ENCODE measurements at regions not wholly inside any gene's neighbourhood (a gene's known extent, or its start where the extent isn't known, plus 50 kb on each side); places are given as distances from the start of the nearest gene placed in this dataset.

DNA sequence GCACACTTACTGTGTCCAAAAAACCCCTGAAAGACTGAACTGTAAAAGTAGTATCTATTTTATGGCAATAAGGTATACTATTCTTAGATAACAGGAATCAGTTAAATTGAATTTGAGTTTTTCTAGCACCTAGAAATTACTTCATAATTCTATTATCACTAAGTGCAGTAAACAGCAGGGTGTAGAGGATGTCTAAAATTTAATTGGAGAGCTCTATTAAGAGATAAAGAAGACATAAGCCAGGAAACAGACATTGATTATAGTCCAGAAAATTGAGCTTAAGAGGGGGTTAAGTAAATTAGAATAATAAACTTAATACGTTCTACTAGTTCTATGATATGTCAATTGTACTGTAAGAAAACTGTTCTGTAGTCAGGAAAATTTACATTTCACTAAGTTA lies 403.5 kb upstream of the CBLB start:
- no peaks in the 10 kb centered on the region for H3K27me3 Mint-ChIP-seq (ENCODE audit: low read depth)
- peaks cover 6% of the 10 kb centered on the region for H3K9me3 Mint-ChIP-seq
- H3K4me3 Mint-ChIP-seq = no peak overlapping the region
- ATAC-seq = no peak
- peaks cover 17% of the 10 kb centered on the region for H3K4me1 Mint-ChIP-seq (ENCODE audit: low read depth)
- no peaks in the 10 kb centered on the region for H3K36me3 Mint-ChIP-seq (ENCODE audit: insufficient read depth)
- DNase-seq = no peak

DNA sequence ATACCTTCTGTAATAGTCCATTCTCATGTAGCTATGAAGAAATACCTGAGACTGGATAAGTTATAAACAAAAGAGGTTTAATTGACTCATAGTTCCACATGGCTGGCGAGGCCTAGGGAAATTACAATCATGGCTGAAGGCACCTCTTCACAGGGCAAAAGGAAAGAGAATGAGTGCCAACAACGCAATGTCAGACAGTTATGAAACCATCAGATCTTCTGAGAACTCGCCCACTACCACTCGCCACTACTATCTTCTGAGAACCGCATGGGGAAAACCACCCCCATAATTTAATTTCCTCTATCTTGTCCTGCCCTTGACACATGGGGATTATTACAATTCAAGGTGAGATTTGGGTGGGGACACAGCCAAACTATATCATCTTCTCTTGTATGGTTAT lies 406.8 kb upstream of the CBLB start:
- Mint-ChIP-seq H3K9me3 (peaks cover 6% of the 10 kb centered on the region), H3K4me3 (no peak overlapping the region), H3K27me3 (ENCODE audit: low read depth) (no peaks in the 10 kb centered on the region), H3K4me1 (ENCODE audit: low read depth) (peaks cover 22% of the 10 kb centered on the region), H3K36me3 (ENCODE audit: insufficient read depth) (no peaks in the 10 kb centered on the region)
- DNase-seq (no peak), ATAC-seq (peak in 1 of 2 donors; percentile 43)

DNA sequence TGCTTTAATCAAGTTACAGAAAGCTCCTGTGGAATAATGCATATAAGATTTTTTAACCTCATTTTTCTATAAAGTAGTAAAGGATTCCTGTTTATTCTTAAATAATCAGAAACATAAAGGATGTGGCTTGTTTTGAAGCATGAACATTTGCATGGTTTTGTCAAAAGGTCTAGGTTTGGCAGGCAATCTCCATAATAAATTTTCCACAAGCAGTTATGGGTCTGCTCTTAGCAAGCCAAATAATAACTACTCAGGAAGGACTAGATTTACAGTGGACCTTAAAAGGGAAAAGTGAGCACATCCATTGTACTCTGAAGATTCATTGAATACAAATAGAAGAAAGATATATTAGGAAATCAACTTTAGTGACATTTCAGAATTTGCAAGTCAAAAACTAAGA lies 407.3 kb upstream of the CBLB start:
- H3K27me3 Mint-ChIP-seq (ENCODE audit: low read depth) = no peaks in the 10 kb centered on the region
- peaks cover 22% of the 10 kb centered on the region for H3K4me1 Mint-ChIP-seq (ENCODE audit: low read depth)
- no peak for DNase-seq
- no peak for ATAC-seq
- H3K4me3 Mint-ChIP-seq = no peak overlapping the region
- peaks cover 6% of the 10 kb centered on the region for H3K9me3 Mint-ChIP-seq
- no peaks in the 10 kb centered on the region for H3K36me3 Mint-ChIP-seq (ENCODE audit: insufficient read depth)

DNA sequence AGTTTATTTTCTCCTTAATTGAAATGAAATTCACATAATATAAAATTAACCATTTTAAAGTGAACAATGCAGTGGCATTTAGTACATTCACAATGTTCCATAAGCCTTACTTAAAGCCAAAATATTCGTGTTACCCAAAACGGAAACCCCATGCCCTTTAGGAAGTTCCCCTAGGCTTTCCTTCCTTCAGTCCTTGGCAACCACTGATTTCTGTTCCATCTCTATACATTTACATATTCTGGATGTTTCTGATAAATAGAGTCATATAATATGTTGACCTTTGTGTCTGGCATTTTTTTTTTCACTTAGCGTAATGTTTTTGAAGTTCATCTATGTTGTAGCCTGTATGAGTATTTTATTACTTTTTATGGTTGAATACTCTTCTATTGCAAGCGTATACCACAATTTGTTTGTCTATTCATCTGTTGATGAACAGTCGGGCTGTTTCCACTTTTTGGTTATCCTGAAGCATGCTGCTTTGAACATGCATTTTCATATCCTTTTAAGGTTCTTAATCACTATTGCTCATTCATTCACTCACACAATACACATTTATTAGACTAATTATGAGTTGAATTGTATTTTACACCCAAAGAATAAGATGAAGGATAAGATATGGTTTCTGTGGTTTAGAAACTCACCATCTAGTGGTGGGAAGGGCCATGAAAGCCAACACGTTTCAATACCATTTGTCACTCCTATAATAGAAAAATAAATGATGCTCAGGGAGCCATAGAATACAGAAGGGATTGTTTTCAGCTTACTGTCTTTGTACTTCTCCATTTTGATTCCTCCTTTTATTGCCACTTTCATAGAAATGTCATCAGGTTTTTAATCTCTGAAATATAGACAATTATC lies 408.2 kb upstream of the CBLB start:
- ATAC-seq (peak; percentile 32 to 37), DNase-seq (no peak)
- peaks cover 6% of the 10 kb centered on the region for H3K9me3 Mint-ChIP-seq
- H3K36me3 Mint-ChIP-seq (ENCODE audit: insufficient read depth) = no peaks in the 10 kb centered on the region
- no peaks in the 10 kb centered on the region for H3K27me3 Mint-ChIP-seq (ENCODE audit: low read depth)
- no peak overlapping the region for H3K4me3 Mint-ChIP-seq
- peaks cover 22% of the 10 kb centered on the region for H3K4me1 Mint-ChIP-seq (ENCODE audit: low read depth)

DNA sequence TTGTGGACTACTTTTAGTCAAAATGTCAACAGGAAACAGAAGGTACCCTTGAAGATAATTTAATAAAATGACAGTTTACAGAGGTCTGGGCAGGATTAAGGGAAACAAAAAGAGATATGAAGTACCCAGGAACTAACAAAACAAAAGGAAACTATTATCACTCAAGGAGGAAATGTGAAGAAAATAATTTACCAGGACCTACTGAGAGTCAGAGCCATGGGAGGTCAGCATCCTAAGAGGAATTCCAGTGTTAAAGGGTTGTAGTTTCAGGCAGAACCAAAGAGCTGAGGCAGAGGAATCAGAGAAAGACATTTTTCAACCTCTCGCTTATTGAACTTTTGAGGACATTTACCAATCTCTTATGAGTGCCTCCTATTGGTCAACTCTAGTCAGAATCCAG lies 408.9 kb upstream of the CBLB start:
- Mint-ChIP-seq H3K36me3 (ENCODE audit: insufficient read depth) (no peaks in the 10 kb centered on the region), H3K27me3 (ENCODE audit: low read depth) (no peaks in the 10 kb centered on the region), H3K4me3 (no peak overlapping the region), H3K4me1 (ENCODE audit: low read depth) (peaks cover 22% of the 10 kb centered on the region), H3K9me3 (peaks cover 6% of the 10 kb centered on the region)
- DNase-seq (no peak), ATAC-seq (no peak)

DNA sequence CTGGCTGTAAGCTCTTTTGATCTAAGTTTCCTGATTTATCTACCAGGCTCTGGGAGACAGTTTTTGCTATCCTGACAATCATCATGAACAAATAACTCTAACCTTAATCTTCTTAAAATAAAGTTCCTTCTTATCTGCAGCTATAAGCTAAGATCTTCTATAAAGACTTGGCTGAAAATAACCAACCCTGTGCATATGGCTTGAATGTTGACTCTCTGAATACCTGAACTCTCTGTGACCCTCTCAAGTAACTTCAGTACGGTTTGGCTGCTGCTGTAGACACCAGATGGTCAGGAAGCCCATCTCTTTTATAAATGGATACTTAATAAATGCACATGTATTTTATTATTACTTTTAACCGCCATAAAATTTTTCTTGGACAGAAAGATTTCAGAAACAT lies 412.4 kb upstream of the CBLB start:
- Mint-ChIP-seq H3K4me1 (ENCODE audit: low read depth) (peaks cover 13% of the 10 kb centered on the region), H3K27me3 (ENCODE audit: low read depth) (no peaks in the 10 kb centered on the region)

DNA sequence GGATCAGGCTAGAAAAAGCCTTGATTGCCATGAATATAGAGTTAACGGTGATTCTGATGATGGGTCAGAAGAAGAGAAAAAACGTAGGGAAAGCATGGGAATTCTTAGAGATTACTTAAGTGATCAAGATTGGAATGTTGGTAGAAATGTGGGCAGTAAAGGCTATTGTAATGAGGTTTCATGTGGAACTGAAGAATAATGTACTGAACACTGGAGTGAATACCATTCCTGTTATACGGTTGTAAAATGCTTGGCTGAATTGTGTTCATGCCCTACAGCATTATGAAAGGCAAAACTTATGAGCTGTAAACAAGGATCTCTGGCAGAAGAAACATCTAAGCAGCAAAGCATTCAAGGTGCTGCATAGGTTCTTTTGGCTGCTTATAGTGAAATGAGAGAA lies 414.1 kb upstream of the CBLB start:
- H3K27me3 Mint-ChIP-seq (ENCODE audit: low read depth) = no peaks in the 10 kb centered on the region

More for the DNA sequence above, 412.4 kb upstream of the CBLB start:
- ATAC-seq (no peak), DNase-seq (no peak)
- Mint-ChIP-seq H3K36me3 (ENCODE audit: insufficient read depth) (no peaks in the 10 kb centered on the region), H3K4me3 (no peak overlapping the region), H3K9me3 (no peaks in the 10 kb centered on the region)

DNA sequence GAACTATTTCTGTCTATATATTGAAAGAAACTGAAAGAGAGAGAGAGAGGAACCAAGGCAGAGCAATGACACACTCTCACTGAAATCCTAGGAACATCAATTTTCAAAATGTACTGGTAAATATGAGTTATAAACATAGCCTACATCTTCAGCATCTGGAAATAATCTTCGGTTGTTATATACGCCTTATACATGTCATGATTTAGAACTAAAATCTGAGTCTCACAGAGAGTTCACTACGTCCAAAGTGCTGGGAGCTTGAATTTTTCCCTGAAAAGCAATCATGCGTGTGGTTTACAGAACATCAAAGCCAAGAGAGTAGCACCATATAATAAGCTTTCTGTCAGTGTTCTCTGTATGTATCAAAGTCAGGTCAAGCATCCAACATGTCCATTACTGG lies 420.0 kb upstream of the CBLB start:
- H3K36me3 Mint-ChIP-seq (ENCODE audit: insufficient read depth) = no peaks in the 10 kb centered on the region
- no peak for ATAC-seq
- H3K27me3 Mint-ChIP-seq (ENCODE audit: low read depth) = no peaks in the 10 kb centered on the region
- no peak overlapping the region for H3K4me3 Mint-ChIP-seq
- no peak for DNase-seq
- H3K4me1 Mint-ChIP-seq (ENCODE audit: low read depth) = peaks cover 13% of the 10 kb centered on the region
- H3K9me3 Mint-ChIP-seq = peaks cover 8% of the 10 kb centered on the region

More for the DNA sequence above, 414.1 kb upstream of the CBLB start:
- Mint-ChIP-seq H3K36me3 (ENCODE audit: insufficient read depth) (no peaks in the 10 kb centered on the region), H3K4me1 (ENCODE audit: low read depth) (no peaks in the 10 kb centered on the region), H3K4me3 (no peak overlapping the region), H3K9me3 (peaks cover 8% of the 10 kb centered on the region)
- ATAC-seq (no peak), DNase-seq (no peak)

DNA sequence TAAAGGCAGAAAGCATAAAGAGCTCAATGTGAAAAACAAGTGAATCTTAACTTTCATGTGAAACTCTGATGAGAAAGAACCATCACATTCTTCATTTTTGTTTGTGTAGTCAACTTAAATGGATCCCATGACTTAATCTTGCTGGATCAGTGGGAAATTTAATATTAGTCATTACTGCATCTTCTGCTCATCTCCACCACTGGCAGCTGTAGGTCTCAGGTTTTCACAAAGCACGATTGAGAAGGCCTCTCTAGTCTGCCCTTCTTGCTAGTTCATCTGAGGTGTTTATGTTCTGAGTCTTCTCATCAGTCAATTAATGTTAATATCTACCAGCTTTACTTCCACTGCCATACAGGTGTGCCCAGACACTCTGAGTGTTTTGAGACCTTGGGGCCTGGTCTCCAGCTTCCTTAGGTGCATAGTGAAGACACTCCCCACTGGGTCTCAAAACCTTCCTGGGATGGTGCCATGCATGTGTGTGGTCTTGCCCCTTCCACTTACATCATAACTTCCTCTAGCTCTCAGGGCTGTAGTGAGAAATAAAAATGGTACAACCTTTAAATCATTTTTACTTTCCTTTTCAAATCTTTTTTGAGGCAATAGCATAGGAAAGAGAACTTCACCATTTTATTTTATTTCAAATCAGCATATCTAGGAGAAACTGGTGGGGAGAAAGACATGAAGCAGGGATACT lies 421.6 kb upstream of the CBLB start:
- H3K36me3 Mint-ChIP-seq (ENCODE audit: insufficient read depth) = no peaks in the 10 kb centered on the region
- H3K4me3 Mint-ChIP-seq = no peak overlapping the region
- peaks cover 8% of the 10 kb centered on the region for H3K9me3 Mint-ChIP-seq
- no peak for DNase-seq
- ATAC-seq = peak in 1 of 2 donors; percentile 71
- peaks cover 13% of the 10 kb centered on the region for H3K4me1 Mint-ChIP-seq (ENCODE audit: low read depth)
- no peaks in the 10 kb centered on the region for H3K27me3 Mint-ChIP-seq (ENCODE audit: low read depth)

DNA sequence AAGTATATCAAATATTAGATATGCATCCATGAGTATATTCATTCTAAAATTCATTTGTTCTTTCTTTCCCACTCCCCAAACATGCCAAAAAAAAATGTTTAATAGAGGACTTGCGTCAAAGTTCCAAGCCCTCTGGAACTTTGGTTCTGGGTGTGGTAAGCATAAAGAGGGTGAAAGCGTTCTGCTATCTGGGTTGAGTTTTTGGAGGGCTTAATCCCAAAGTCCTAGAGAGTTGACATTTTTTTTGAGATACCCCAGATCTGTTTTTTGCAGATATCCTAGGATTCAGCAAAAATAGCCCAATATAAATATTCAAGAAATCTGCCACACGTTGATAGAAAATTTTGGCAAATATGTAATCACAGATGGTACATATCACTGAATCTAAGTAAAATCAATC lies 424.3 kb upstream of the CBLB start:
- H3K36me3 Mint-ChIP-seq (ENCODE audit: insufficient read depth) = no peaks in the 10 kb centered on the region
- DNase-seq = no peak
- no peaks in the 10 kb centered on the region for H3K27me3 Mint-ChIP-seq (ENCODE audit: low read depth)
- no peak for ATAC-seq
- H3K4me3 Mint-ChIP-seq = no peak overlapping the region
- H3K4me1 Mint-ChIP-seq (ENCODE audit: low read depth) = peaks cover 16% of the 10 kb centered on the region
- no peaks in the 10 kb centered on the region for H3K9me3 Mint-ChIP-seq

DNA sequence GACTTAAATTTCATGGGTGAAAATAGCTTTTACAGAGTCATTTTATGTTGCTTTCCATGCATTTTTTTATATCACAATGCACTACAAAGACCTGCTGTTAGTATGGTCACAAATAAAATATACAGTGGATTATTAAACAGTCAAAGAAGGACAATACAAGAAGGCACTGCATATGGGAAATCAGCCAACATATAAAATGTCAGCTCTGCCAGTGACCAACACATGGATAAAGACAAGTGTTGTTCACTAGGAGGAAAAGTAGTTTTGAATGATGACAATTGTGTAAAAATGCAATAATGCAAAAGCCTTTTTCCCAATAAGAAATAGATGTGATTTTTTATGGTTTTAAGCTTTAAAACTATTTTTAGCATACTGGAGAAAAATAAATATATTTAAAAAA lies 425.3 kb upstream of the CBLB start:
- DNase-seq (no peak), ATAC-seq (no peak)
- Mint-ChIP-seq H3K36me3 (ENCODE audit: insufficient read depth) (no peaks in the 10 kb centered on the region), H3K4me1 (ENCODE audit: low read depth) (peaks cover 18% of the 10 kb centered on the region), H3K9me3 (no peaks in the 10 kb centered on the region), H3K4me3 (no peak overlapping the region), H3K27me3 (ENCODE audit: low read depth) (no peaks in the 10 kb centered on the region)

DNA sequence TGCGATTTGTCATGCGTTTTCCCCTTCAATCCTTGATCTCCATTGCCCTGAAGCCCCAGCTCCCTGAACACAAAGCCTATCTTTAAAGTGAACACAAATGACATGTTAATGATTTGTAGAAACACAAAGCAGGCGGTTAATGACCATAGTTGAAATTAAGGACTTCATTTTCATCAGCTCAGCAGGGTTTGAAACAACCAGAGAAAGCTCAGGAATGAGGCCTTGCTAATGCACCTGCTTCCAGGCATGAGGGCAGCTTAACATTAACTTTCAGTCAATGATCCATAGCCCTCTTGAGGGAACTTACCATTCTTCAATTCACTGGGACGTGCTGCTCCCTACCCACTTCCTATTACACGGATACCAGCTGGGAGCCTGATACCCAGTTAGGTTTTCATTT lies 427.2 kb upstream of the CBLB start:
- ATAC-seq (no peak), DNase-seq (no peak)
- Mint-ChIP-seq H3K4me1 (ENCODE audit: low read depth) (peaks cover 16% of the 10 kb centered on the region), H3K9me3 (no peaks in the 10 kb centered on the region), H3K4me3 (no peak overlapping the region), H3K36me3 (ENCODE audit: insufficient read depth) (no peaks in the 10 kb centered on the region), H3K27me3 (ENCODE audit: low read depth) (no peaks in the 10 kb centered on the region)

DNA sequence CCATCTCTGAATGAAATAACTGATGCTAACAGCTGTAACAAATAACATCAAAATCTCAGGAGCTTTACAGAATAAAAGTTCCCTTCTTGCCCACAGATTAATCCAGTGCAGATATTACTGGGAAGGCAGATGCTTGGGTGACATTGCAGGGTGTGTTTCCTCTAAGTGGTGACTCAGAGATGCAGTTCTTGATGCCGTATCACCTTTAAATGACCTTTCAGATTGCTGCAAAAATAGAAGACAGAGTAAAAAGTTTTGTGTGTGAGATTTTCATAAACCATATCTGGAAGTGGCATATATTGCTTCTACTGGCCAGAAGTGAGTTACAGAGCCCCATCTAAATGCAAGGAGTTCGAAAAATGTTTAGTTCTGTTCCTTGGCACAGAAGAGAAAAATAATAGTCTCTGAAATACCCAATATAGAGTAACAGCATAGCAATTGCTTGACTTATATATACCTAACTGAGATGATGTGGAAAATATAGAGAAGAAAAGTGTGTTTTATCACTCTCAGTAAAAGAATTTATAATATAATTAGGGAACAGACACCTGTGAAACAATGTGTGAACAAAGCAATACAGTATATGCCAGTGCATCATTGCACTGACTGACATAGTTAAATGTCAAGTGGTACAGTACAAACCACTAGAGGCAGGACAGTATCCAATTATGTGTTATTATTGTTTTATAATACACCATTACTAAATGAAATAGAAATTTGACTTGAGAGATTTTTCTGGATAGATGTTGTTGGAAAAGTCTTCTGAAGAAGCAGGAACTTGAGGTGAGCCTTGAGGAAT lies 430.7 kb upstream of the CBLB start:
- no peaks in the 10 kb centered on the region for H3K36me3 Mint-ChIP-seq (ENCODE audit: insufficient read depth)
- peak; percentile 67 to 75 for ATAC-seq
- H3K27me3 Mint-ChIP-seq (ENCODE audit: low read depth) = no peaks in the 10 kb centered on the region
- H3K4me3 Mint-ChIP-seq = no peak overlapping the region
- peaks cover 38% of the 10 kb centered on the region for H3K4me1 Mint-ChIP-seq (ENCODE audit: low read depth)
- DNase-seq = no peak
- H3K9me3 Mint-ChIP-seq = no peaks in the 10 kb centered on the region

DNA sequence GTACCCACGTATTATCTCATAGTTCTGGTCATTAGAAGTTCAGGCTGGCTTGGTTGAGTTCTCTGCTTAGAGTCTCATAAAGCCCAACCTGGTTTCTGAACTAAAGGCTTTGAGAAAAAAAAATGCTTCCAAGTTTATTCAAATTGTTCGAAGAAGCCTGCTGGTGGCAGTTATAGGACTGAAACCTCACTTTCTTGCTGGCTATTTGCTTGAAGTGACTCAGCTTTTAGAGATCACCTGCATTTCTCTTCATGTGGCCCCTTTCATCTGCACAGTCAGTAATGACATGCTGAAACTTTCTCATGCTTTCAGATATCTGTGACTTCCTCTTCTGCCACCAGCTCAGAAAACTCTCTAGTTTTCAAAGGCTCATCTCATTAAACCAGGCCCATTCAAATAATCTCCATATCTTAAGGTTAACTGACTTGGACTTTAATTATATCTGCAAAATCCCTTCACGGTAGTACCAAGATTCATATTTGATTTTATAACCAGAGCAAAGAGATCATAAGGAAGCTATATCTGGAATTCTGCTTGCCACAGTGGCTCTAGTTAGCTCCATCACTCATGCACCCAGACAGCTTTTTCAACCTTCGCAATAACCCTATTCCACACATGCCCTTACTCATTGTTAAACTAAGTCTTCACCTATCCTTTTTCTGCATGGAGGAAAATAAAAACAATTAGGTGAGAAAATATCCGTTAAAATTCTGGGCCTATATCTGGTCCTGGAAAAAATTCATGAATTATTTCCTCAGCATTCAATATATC lies 433.8 kb upstream of the CBLB start:
- H3K36me3 Mint-ChIP-seq (ENCODE audit: insufficient read depth) = no peaks in the 10 kb centered on the region
- no peak overlapping the region for H3K4me3 Mint-ChIP-seq
- H3K4me1 Mint-ChIP-seq (ENCODE audit: low read depth) = peaks cover 39% of the 10 kb centered on the region
- ATAC-seq (peak; percentile 81 to 83), DNase-seq (no peak)
- no peaks in the 10 kb centered on the region for H3K27me3 Mint-ChIP-seq (ENCODE audit: low read depth)
- H3K9me3 Mint-ChIP-seq = no peaks in the 10 kb centered on the region

All from activated T-cell treated with anti-CD3 and anti-CD28 coated beads, Interleukin-2, amount 50 U/mL, for 4 hours (primary cell).